GM12878 (cell line): ENCODE measurements at regions not wholly inside any gene's neighbourhood (a gene's known extent, or its start where the extent isn't known, plus 50 kb on each side); places are given as distances from the start of the nearest gene placed in this dataset.

Source experiments
- ATAC-seq: fragments of 200-7000 bp; cut with Tn5 transposase; 3 replicates; pipeline ENCODE4 v1.9.1; 2020; ENCODE audit warnings: mild to moderate bottlenecking, moderate library complexity
- BruUV-seq: library from RNA; stranded (reverse); fragments of 400-500 nt; replicated peaks from 2 replicates; lab custom pipeline; 2021; lab: Mats Ljungman, UMichigan
- CTCF ChIA-PET: fragments of 300-600 bp; sonication (Branson Sonifier 250); formaldehyde crosslinking; extraction: SDS; loops from one replicate; lab custom pipeline; 2021; ENCODE audit warnings: inconsistent platforms; lab: Yijun Ruan, JAX
- POLR2A ChIA-PET: fragments of 350-600 bp; formaldehyde crosslinking; extraction: SDS; loops from one replicate; lab custom pipeline; 2021; ENCODE audit warnings: inconsistent platforms; lab: Charles Lee
- RAD21 ChIA-PET: fragments of 300-600 bp; sonication (Branson Sonifier 250); formaldehyde crosslinking; loops from one replicate; lab custom pipeline; 2023; ENCODE audit warnings: antibody characterized with exemption; ENCODE audit not compliant: unreplicated experiment; lab: Charles Lee
- SMC1A ChIA-PET: fragments of 300-600 bp; sonication (Branson Sonifier 250); formaldehyde crosslinking; loops from one replicate; lab custom pipeline; 2023; ENCODE audit not compliant: unreplicated experiment, uncharacterized antibody; lab: Charles Lee
- DNase-seq: peaks from one replicate; pipeline ENCODE4 v3.0.0-alpha.2; 2011; ENCODE audit warnings: low read depth, low spot score
- FAIRE-seq: peaks from 3 replicates; lab custom pipeline; 2011; peaks lifted over from hg19 to GRCh38; lab: Jason Lieb, UNC
- H2AFZ ChIP-seq: 2 replicates; pipeline ENCODE4 v1.6.0; 2011; ENCODE audit warnings: low read depth, low read length, control low read depth; ENCODE audit not compliant: control insufficient read depth
- H3K27ac ChIP-seq: 2 replicates; pipeline ENCODE4 v1.5.1; 2011; ENCODE audit warnings: control low read depth; ENCODE audit not compliant: control insufficient read depth, insufficient read depth
- H3K27me3 ChIP-seq, 2 experiments: replicated peaks in 1 of 2; 2 replicates each; pipeline versions ENCODE4 v1.6.0 to v1.6.1; 2011; ENCODE audit warnings: low read length in 1 of 2; ENCODE audit not compliant: control insufficient read depth in 2 of 2, insufficient read depth in 2 of 2
- H3K36me3 ChIP-seq, 2 experiments: 2 replicates each; pipeline ENCODE4 v1.5.1; 2011; ENCODE audit warnings: low read length in 1 of 2; ENCODE audit not compliant: control insufficient read depth in 2 of 2, insufficient read depth in 2 of 2
- H3K4me1 ChIP-seq: 2 replicates; pipeline ENCODE4 v1.6.1; 2011; ENCODE audit warnings: mild to moderate bottlenecking, low read length, moderate library complexity, mixed read lengths; ENCODE audit not compliant: control insufficient read depth, insufficient read depth
- H3K4me2 ChIP-seq: 2 replicates; pipeline ENCODE4 v1.6.0; 2011; ENCODE audit warnings: control low read depth; ENCODE audit not compliant: control insufficient read depth, insufficient read depth
- H3K4me3 ChIP-seq: fragments of 200-600 bp; sonication (generic); 2 replicates; pipeline ENCODE4 v1.5.1; 2016
- H3K79me2 ChIP-seq: 2 replicates; pipeline ENCODE4 v1.6.0; 2011; ENCODE audit warnings: low read length; ENCODE audit not compliant: control insufficient read depth, insufficient read depth
- H3K9ac ChIP-seq: 2 replicates; pipeline ENCODE4 v1.8.0; 2011; ENCODE audit warnings: low read length, control low read depth, mixed read lengths; ENCODE audit not compliant: control insufficient read depth, insufficient read depth
- H3K9me3 ChIP-seq: replicated peaks from 3 replicates; pipeline ENCODE4 v1.5.1; 2011; ENCODE audit warnings: mild to moderate bottlenecking, low read length; ENCODE audit not compliant: control insufficient read depth, insufficient read depth
- H4K20me1 ChIP-seq: 2 replicates; pipeline ENCODE4 v1.6.0; 2011; ENCODE audit not compliant: control insufficient read depth, insufficient read depth
- BCLAF1 ChIP-seq: fragments of 450-650 bp; IDR thresholded peaks from 2 replicates; pipeline ENCODE4 v1.6.1; 2017; ENCODE audit warnings: antibody characterized with exemption, mild to moderate bottlenecking, moderate library complexity
- ELK1 ChIP-seq: IDR thresholded peaks from 2 replicates; pipeline ENCODE4 v1.6.1; 2012; ENCODE audit warnings: low read depth, low read length, improper control_type of control experiment
- HDAC6 ChIP-seq: fragments of 200-600 bp; sonication (generic); IDR thresholded peaks from one replicate; pipeline ENCODE4 v1.8.0; 2017; ENCODE audit warnings: antibody characterized with exemption; ENCODE audit not compliant: unreplicated experiment
- NR2F1 ChIP-seq: fragments of 450-650 bp; conservative IDR thresholded peaks from 2 replicates; pipeline ENCODE4 v1.6.1; 2017; ENCODE audit warnings: mild to moderate bottlenecking
- PAX8 ChIP-seq: fragments of 450-650 bp; IDR thresholded peaks from 2 replicates; pipeline ENCODE4 v1.6.1; 2017; ENCODE audit warnings: mild to moderate bottlenecking, moderate library complexity
- POLR2A ChIP-seq: IDR thresholded peaks from 2 replicates; pipeline ENCODE4 v1.6.1; 2011; ENCODE audit warnings: low read depth, mild to moderate bottlenecking, low read length
- PRDM15 ChIP-seq: fragments of 450-650 bp; formaldehyde crosslinking; IDR thresholded peaks from 2 replicates; pipeline ENCODE4 v1.4.0; 2020; ENCODE audit warnings: mild to moderate bottlenecking, moderate library complexity
- RUNX3 ChIP-seq: IDR thresholded peaks from 2 replicates; pipeline ENCODE4 v1.6.1; 2012; ENCODE audit warnings: low read length, inconsistent platforms
- TAF1 ChIP-seq: IDR thresholded peaks from 2 replicates; pipeline ENCODE4 v1.6.1; 2011; ENCODE audit warnings: mild to moderate bottlenecking, low read depth, low read length, borderline replicate concordance
- TBL1XR1 ChIP-seq: IDR thresholded peaks from 2 replicates; pipeline ENCODE4 v1.6.1; 2012; ENCODE audit warnings: low read depth, low read length, improper control_type of control experiment
- YY1 ChIP-seq: IDR thresholded peaks from 2 replicates; pipeline ENCODE4 v1.6.1; 2011; ENCODE audit warnings: low read depth, mild to moderate bottlenecking, low read length
- WGBS: methylation state at CpG from one replicate; pipeline ENCODE4 v1.1.6; 2016; ENCODE audit warnings: low lambda C conversion rate; ENCODE audit not compliant: insufficient replicate concordance, insufficient coverage; ENCODE audit errors: missing lambda C conversion rate; 5-methylcytosine and 5-hydroxymethylcytosine counted together
- in situ Hi-C: fragments of 300-500 bp; cut with MboI; formaldehyde crosslinking; loops from 9 replicates; pipeline ENCODE4 v1.14.3; 2018; ENCODE audit warnings: mixed read lengths
- intact Hi-C: fragments of 100-400 bp; cut with micrococcal nuclease; formaldehyde crosslinking; loops from one replicate; pipeline ENCODE4 v1.14.2; 2022; ENCODE audit not compliant: unreplicated experiment
- TF ChIP-seq, protein P1 (sequence below): fragments of 450-650 bp; IDR thresholded peaks from 2 replicates; pipeline ENCODE4 v1.6.1; 2017; ENCODE audit warnings: mild to moderate bottlenecking, moderate library complexity

DNA sequence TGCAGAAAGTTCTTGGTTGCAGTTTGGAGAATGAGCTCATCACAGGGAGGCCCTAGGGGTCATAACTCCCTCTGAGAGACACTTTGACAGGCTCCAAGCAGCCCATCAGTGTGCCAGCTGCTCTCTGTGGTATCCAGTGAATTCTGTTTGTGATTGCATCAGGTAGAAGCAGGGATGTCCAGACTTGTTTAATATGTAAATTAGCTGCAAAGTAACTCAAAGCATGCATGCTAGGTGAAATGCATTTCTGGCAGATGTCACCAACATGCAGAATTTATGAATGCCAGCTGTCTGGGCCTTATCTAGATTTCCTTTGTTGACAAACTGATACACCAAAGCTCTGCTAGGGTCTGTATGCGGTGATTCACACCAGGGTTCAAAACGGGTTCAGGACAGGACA, 123.6 kb upstream of the MTNR1B start:
- WGBS: 14% methylated on average over 2 of the region's 2 CpGs
- no peaks in the 10 kb centered on the region for H4K20me1 ChIP-seq
- no peak overlapping the region for H3K9ac ChIP-seq
- no peak overlapping the region for H3K27ac ChIP-seq
- no peak overlapping the region for H3K4me3 ChIP-seq
- intact Hi-C loops (no loop called here), in situ Hi-C loops (no loop called here)
- FAIRE-seq (no peak), DNase-seq (no peak), ATAC-seq (no peak)
- no peaks in the 10 kb centered on the region for H3K4me1 ChIP-seq
- H3K79me2 ChIP-seq: no peaks in the 10 kb centered on the region
- CTCF ChIA-PET: interaction anchor here (0.9 kb wide), 1 partner anchor 41 kb away, joined by 3 read pairs; no protein-coding TSS in a partner anchor
- RAD21 ChIA-PET: interaction anchor here (0.8 kb wide), 1 partner anchor 26 kb away, joined by 4 read pairs; no protein-coding TSS in a partner anchor
- H3K9me3 ChIP-seq: no peaks in the 10 kb centered on the region
- no peaks in the 10 kb centered on the region for H3K27me3 ChIP-seq
- H3K36me3 ChIP-seq: no peaks in the 10 kb centered on the region
- BruUV-seq: no TSS peak
- POLR2A ChIA-PET: no interaction called here
- H3K4me2 ChIP-seq: no peak overlapping the region
- SMC1A ChIA-PET: no interaction called here
- no peak overlapping the region for H2AFZ ChIP-seq
- no peak for TF ChIP-seq RUNX3
- TF ChIP-seq POLR2A: no peak
- no peak for TF ChIP-seq NR2F1
- no peak for TF ChIP-seq TAF1
- TF ChIP-seq PAX8: no peak
- no peak for TF ChIP-seq YY1
- TF ChIP-seq PRDM15: no peak
- TF ChIP-seq TBL1XR1: no peak
- TF ChIP-seq BCLAF1: no peak
- TF ChIP-seq, protein P1, sequence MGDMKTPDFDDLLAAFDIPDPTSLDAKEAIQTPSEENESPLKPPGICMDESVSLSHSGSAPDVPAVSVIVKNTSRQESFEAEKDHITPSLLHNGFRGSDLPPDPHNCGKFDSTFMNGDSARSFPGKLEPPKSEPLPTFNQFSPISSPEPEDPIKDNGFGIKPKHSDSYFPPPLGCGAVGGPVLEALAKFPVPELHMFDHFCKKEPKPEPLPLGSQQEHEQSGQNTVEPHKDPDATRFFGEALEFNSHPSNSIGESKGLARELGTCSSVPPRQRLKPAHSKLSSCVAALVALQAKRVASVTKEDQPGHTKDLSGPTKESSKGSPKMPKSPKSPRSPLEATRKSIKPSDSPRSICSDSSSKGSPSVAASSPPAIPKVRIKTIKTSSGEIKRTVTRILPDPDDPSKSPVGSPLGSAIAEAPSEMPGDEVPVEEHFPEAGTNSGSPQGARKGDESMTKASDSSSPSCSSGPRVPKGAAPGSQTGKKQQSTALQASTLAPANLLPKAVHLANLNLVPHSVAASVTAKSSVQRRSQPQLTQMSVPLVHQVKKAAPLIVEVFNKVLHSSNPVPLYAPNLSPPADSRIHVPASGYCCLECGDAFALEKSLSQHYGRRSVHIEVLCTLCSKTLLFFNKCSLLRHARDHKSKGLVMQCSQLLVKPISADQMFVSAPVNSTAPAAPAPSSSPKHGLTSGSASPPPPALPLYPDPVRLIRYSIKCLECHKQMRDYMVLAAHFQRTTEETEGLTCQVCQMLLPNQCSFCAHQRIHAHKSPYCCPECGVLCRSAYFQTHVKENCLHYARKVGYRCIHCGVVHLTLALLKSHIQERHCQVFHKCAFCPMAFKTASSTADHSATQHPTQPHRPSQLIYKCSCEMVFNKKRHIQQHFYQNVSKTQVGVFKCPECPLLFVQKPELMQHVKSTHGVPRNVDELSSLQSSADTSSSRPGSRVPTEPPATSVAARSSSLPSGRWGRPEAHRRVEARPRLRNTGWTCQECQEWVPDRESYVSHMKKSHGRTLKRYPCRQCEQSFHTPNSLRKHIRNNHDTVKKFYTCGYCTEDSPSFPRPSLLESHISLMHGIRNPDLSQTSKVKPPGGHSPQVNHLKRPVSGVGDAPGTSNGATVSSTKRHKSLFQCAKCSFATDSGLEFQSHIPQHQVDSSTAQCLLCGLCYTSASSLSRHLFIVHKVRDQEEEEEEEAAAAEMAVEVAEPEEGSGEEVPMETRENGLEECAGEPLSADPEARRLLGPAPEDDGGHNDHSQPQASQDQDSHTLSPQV: no peak
- TF ChIP-seq ELK1: no peak
- TF ChIP-seq HDAC6: no peak
